H1 (cell line): ENCODE measurements at regions not wholly inside any gene's neighbourhood (a gene's known extent, or its start where the extent isn't known, plus 50 kb on each side); places are given as distances from the start of the nearest gene placed in this dataset.

Experiments used
- CTCF ChIA-PET: fragments of 300-600 bp; sonication (Branson Sonifier 250); formaldehyde crosslinking; loops from one replicate; lab custom pipeline; 2021; ENCODE audit not compliant: partially characterized antibody; lab: Charles Lee
- POLR2A ChIA-PET: fragments of 300-600 bp; sonication (Branson Sonifier 250); formaldehyde crosslinking; loops from one replicate; lab custom pipeline; 2021; ENCODE audit warnings: inconsistent platforms; ENCODE audit not compliant: partially characterized antibody; lab: Charles Lee
- DNase-seq, 2 experiments: peaks; one replicate each; pipeline versions ENCODE4 v3.0.0 to v3.0.0-alpha.2; 2010 to 2022; ENCODE audit warnings: low spot score in 2 of 2, low read depth in 1 of 2, mixed read lengths in 1 of 2
- FAIRE-seq: peaks from 2 replicates; lab custom pipeline; 2011; peaks lifted over from hg19 to GRCh38; lab: Jason Lieb, UNC
- H2AFZ ChIP-seq: 2 replicates; pipeline ENCODE4 v1.8.1; 2012; ENCODE audit warnings: low read length, inconsistent platforms
- H2AK5ac ChIP-seq: 2 replicates; pipeline ENCODE4 v1.6.1; 2013; ENCODE audit warnings: low read depth, low read length
- H2BK120ac ChIP-seq: replicated peaks from 2 replicates; pipeline ENCODE3; 2013; ENCODE audit warnings: low read depth, low read length, inconsistent platforms
- H2BK12ac ChIP-seq: 2 replicates; pipeline ENCODE4 v1.6.1; 2013; ENCODE audit warnings: low read depth, low read length
- H2BK15ac ChIP-seq: 2 replicates; pipeline ENCODE4 v1.6.1; 2013; ENCODE audit warnings: low read length
- H2BK20ac ChIP-seq: 2 replicates; pipeline ENCODE4 v1.6.1; 2013; ENCODE audit warnings: low read length
- H2BK5ac ChIP-seq: 2 replicates; pipeline ENCODE4 v1.6.1; 2013; ENCODE audit warnings: low read depth, low read length
- H3K14ac ChIP-seq: 2 replicates; pipeline ENCODE4 v1.6.1; 2013; ENCODE audit warnings: inconsistent platforms; ENCODE audit not compliant: insufficient read length
- H3K18ac ChIP-seq: 2 replicates; pipeline ENCODE4 v1.6.1; 2013; ENCODE audit warnings: low read length; ENCODE audit errors: extremely low read depth
- H3K23ac ChIP-seq: 2 replicates; pipeline ENCODE4 v1.6.1; 2013; ENCODE audit warnings: inconsistent platforms; ENCODE audit not compliant: insufficient read length
- H3K23me2 ChIP-seq: 2 replicates; pipeline ENCODE4 v1.6.1; 2013; ENCODE audit warnings: low read depth, low read length
- H3K27ac ChIP-seq: 2 replicates; pipeline ENCODE4 v1.6.1; 2011; ENCODE audit warnings: low read depth, low read length, inconsistent platforms
- H3K27me3 ChIP-seq, 4 experiments: replicated peaks in 1 of 4; 1 replicate in 1 of 4; 2 replicates in 3 of 4; pipeline versions ENCODE4 v1.6.1 to v1.8.1; 2011 to 2013; ENCODE audit warnings: low read length in 3 of 4, mild to moderate bottlenecking in 3 of 4, inconsistent platforms in 2 of 4, mixed read lengths in 2 of 4, moderate library complexity in 1 of 4; ENCODE audit not compliant: control insufficient read depth in 3 of 4, insufficient read depth in 3 of 4; ENCODE audit errors: extremely low read depth in 1 of 4
- H3K36me3 ChIP-seq, 4 experiments: 2 replicates each; pipeline versions ENCODE4 v1.6.1 to v1.8.1; 2011 to 2013; ENCODE audit warnings: mild to moderate bottlenecking in 4 of 4, low read length in 3 of 4, moderate library complexity in 2 of 4, control low read depth in 1 of 4, inconsistent platforms in 1 of 4; ENCODE audit not compliant: insufficient read depth in 4 of 4, control insufficient read depth in 2 of 4
- H3K4ac ChIP-seq: replicated peaks from 2 replicates; pipeline ENCODE3; 2013; ENCODE audit warnings: low read length, low read depth, mixed read lengths, inconsistent platforms; ENCODE audit not compliant: insufficient read length
- H3K4me1 ChIP-seq, 4 experiments: replicated peaks in 1 of 4; 1 replicate in 1 of 4; 2 replicates in 3 of 4; pipeline versions ENCODE4 v1.6.1 to v1.8.1; 2011 to 2013; ENCODE audit warnings: low read length in 3 of 4, inconsistent platforms in 2 of 4, mixed read lengths in 1 of 4; ENCODE audit not compliant: insufficient read depth in 4 of 4, control insufficient read depth in 3 of 4
- H3K4me2 ChIP-seq, 2 experiments: 2 replicates each; pipeline versions ENCODE4 v1.6.1 to v1.8.1; 2011 to 2013; ENCODE audit warnings: low read depth in 2 of 2, low read length in 2 of 2, control low read depth in 1 of 2, inconsistent platforms in 1 of 2, mild to moderate bottlenecking in 1 of 2; ENCODE audit not compliant: insufficient read depth in 1 of 2
- H3K4me3 ChIP-seq, 4 experiments: fragments of 200-600, 300-600 bp in 1 of 4; sonication (generic), shearing (Covaris generic), sonication (Bioruptor Twin) in 1 of 4; 2 replicates each; pipeline versions ENCODE4 v1.5.1 to v1.8.1; 2011 to 2016; ENCODE audit warnings: low read length in 4 of 4, low read depth in 3 of 4, control low read depth in 2 of 4, inconsistent platforms in 2 of 4, mild to moderate bottlenecking in 2 of 4, mixed read lengths in 1 of 4, moderate library complexity in 1 of 4; ENCODE audit not compliant: insufficient read depth in 2 of 4; ENCODE audit errors: extremely low read depth in 1 of 4
- H3K56ac ChIP-seq: replicated peaks from 2 replicates; pipeline ENCODE3; 2013; ENCODE audit warnings: low read depth, mild to moderate bottlenecking, mixed read lengths, low read length, inconsistent platforms; ENCODE audit not compliant: insufficient read length
- H3K79me1 ChIP-seq: 2 replicates; pipeline ENCODE4 v1.6.1; 2013; ENCODE audit warnings: low read depth, low read length, control low read depth
- H3K79me2 ChIP-seq, 2 experiments: 2 replicates each; pipeline versions ENCODE4 v1.6.1 to v1.8.1; 2012 to 2013; ENCODE audit warnings: low read length in 2 of 2, mild to moderate bottlenecking in 2 of 2, inconsistent platforms in 1 of 2; ENCODE audit not compliant: insufficient read depth in 2 of 2, control insufficient read depth in 1 of 2
- H3K9ac ChIP-seq, 4 experiments: replicated peaks in 1 of 4; 1 replicate in 1 of 4; 2 replicates in 3 of 4; pipeline versions ENCODE4 v1.6.1 to v1.8.1; 2011 to 2013; ENCODE audit warnings: low read depth in 3 of 4, low read length in 3 of 4, control low read depth in 2 of 4, mild to moderate bottlenecking in 2 of 4, moderate library complexity in 2 of 4, inconsistent platforms in 1 of 4; ENCODE audit errors: extremely low read depth in 1 of 4
- H3K9me3 ChIP-seq, 2 experiments: 2 replicates each; pipeline versions ENCODE4 v1.6.1 to v1.8.1; 2012 to 2013; ENCODE audit warnings: mild to moderate bottlenecking in 2 of 2, moderate library complexity in 2 of 2, control low read depth in 1 of 2, inconsistent platforms in 1 of 2, low read depth in 1 of 2, low read length in 1 of 2, mixed read lengths in 1 of 2; ENCODE audit not compliant: insufficient read depth in 2 of 2
- H4K20me1 ChIP-seq, 2 experiments: replicated peaks in 1 of 2; 2 replicates each; pipeline versions ENCODE3 to v1.8.1; 2011 to 2013; ENCODE audit warnings: inconsistent platforms in 2 of 2, low read length in 2 of 2, mild to moderate bottlenecking in 1 of 2; ENCODE audit not compliant: insufficient read depth in 2 of 2, control insufficient read depth in 1 of 2
- H4K5ac ChIP-seq: 2 replicates; pipeline ENCODE4 v1.6.1; 2013; ENCODE audit warnings: low read length, low read depth, mixed read lengths, inconsistent platforms; ENCODE audit not compliant: insufficient read length
- H4K8ac ChIP-seq: 2 replicates; pipeline ENCODE4 v1.8.0; 2013; ENCODE audit warnings: mild to moderate bottlenecking, moderate library complexity, low read length, inconsistent platforms; ENCODE audit not compliant: insufficient read depth; ENCODE audit errors: extremely low read depth
- H4K91ac ChIP-seq: replicated peaks from 2 replicates; pipeline ENCODE3; 2013; ENCODE audit warnings: low read length, mixed read lengths, inconsistent platforms; ENCODE audit not compliant: insufficient read length
- CBX5 ChIP-seq: fragments of 300-800, 300-1000 bp; sonication (generic); IDR thresholded peaks from 2 replicates; pipeline ENCODE4 v1.7.1; 2016; ENCODE audit warnings: antibody characterized with exemption, low read length, low read depth
- TBP ChIP-seq: IDR thresholded peaks from 2 replicates; pipeline ENCODE4 v1.6.1; 2011; ENCODE audit warnings: low read depth, low read length, improper control_type of control experiment
- TCF12 ChIP-seq: IDR thresholded peaks from 2 replicates; pipeline ENCODE4 v1.6.1; 2011; ENCODE audit warnings: low read depth, mild to moderate bottlenecking, low read length
- WGBS, 2 experiments: shearing (Covaris generic) in 1 of 2; methylation state at CpG; one replicate each; pipeline versions ENCODE4 v1.1.6 to v1.1.7; 2013 to 2015; ENCODE audit warnings: low lambda C conversion rate in 2 of 2, mixed read lengths in 2 of 2, inconsistent platforms in 1 of 2, low coverage in 1 of 2, missing lambda C conversion rate in 1 of 2; ENCODE audit not compliant: insufficient replicate concordance in 2 of 2, insufficient coverage in 1 of 2, insufficient read length in 1 of 2; ENCODE audit errors: extremely low coverage in 1 of 2, missing lambda C conversion rate in 1 of 2; 5-methylcytosine and 5-hydroxymethylcytosine counted together
- TF ChIP-seq, protein P1 (sequence below): IDR thresholded peaks from 2 replicates; pipeline ENCODE4 v1.6.1; 2011; ENCODE audit warnings: low read depth, mild to moderate bottlenecking, low read length; ENCODE audit not compliant: insufficient read depth
- TF ChIP-seq, protein P2 (sequence below): IDR thresholded peaks from 2 replicates; pipeline ENCODE4 v1.6.1; 2012; ENCODE audit warnings: inconsistent platforms
- TF ChIP-seq, protein P3 (sequence below): IDR thresholded peaks from 2 replicates; pipeline ENCODE4 v1.6.1; 2012; ENCODE audit warnings: inconsistent platforms

- Histone ChIP-seq H2BK120ac (no peak overlapping the region), H2BK20ac (no peak overlapping the region), H2AFZ (no peak overlapping the region), H4K8ac (no peak overlapping the region; the same call in 1 of the 2 replicates), H3K14ac (no peak overlapping the region), H2BK5ac (peak overlapping the region; percentile 29; the same call in 1 of the 2 replicates), H3K4me3 (no peak overlapping the region), H2AK5ac (no peak overlapping the region), H3K4me2 (no peak overlapping the region), H3K4ac (no peak overlapping the region), H3K27ac (no peak overlapping the region), H3K56ac (no peak overlapping the region), H3K9ac (no peak overlapping the region), H3K79me2 (peaks cover 0 to 13% of the 10 kb centered on the region in 2 experiments; a peak in 2 of 4 replicates), H4K91ac (no peak overlapping the region), H3K4me1 (peaks cover 9 to 26% (median 20%) of the 10 kb centered on the region in 4 experiments), H3K23me2 (0 out of 2 replicates have a peak, but pooled peaks cover 2% of the 10 kb centered on the region), H3K36me3 (no peaks in the 10 kb centered on the region), H3K27me3 (no peaks in the 10 kb centered on the region), H2BK12ac (no peak overlapping the region), H2BK15ac (no peak overlapping the region), H3K9me3 (no peaks in the 10 kb centered on the region), H3K79me1 (peaks cover 5% of the 10 kb centered on the region; the same call in 1 of the 2 replicates), H4K5ac (no peak overlapping the region), H4K20me1 (no peaks in the 10 kb centered on the region), H3K18ac (no peak overlapping the region), H3K23ac (no peak overlapping the region)
- CTCF ChIA-PET: interaction anchor here (0.6 to 2.7 kb wide), 13 partner anchors 11 to 273 kb away, joined by 3 to 15 read pairs (median 3); no protein-coding TSS in a partner anchor
- DNase-seq: no peak
- WGBS, 2 experiments: 73% methylated on average over 11 of the region's 11 CpGs; no CpG with 5 or more reads in 1 of the 2 experiments
- TF ChIP-seq, protein P1, sequence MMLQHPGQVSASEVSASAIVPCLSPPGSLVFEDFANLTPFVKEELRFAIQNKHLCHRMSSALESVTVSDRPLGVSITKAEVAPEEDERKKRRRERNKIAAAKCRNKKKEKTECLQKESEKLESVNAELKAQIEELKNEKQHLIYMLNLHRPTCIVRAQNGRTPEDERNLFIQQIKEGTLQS: no peak
- TF ChIP-seq TCF12: 0 out of 2 replicates have a peak, but pooled peaks have one; percentile 44
- TF ChIP-seq TBP: no peak
- no peak for TF ChIP-seq CBX5
- TF ChIP-seq, protein P2, sequence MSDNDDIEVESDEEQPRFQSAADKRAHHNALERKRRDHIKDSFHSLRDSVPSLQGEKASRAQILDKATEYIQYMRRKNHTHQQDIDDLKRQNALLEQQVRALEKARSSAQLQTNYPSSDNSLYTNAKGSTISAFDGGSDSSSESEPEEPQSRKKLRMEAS: peak; percentile 74; the same call in 1 of the 2 replicates
- TF ChIP-seq, protein P3, sequence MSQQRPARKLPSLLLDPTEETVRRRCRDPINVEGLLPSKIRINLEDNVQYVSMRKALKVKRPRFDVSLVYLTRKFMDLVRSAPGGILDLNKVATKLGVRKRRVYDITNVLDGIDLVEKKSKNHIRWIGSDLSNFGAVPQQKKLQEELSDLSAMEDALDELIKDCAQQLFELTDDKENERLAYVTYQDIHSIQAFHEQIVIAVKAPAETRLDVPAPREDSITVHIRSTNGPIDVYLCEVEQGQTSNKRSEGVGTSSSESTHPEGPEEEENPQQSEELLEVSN: peak; percentile 42; the same call in 1 of the 2 replicates
- POLR2A ChIA-PET: interaction anchor here (1.0 to 1.7 kb wide), 2 partner anchors 13 to 53 kb away, joined by 3 to 6 read pairs; no protein-coding TSS in a partner anchor
- FAIRE-seq: no peak
These were observed 305.0 kb upstream of the C2CD4B start for GRCh38 chr15:62469874-62470688.
